ENCODE measurements at regions not wholly inside any gene's neighbourhood (a gene's known extent, or its start where the extent isn't known, plus 50 kb on each side); places are given as distances from the start of the nearest gene placed in this dataset.
"Not testable (repeated sequence)": the region's sequence is repeated elsewhere in the genome, so short reads cannot be mapped to it uniquely, and the experiment has no call there.

GRCh38 chr16:66107661-66108060, 258.8 kb upstream of the CDH5 start:
- DNase-seq (ENCODE audit: low read depth in 2 of 2): no peak

- no peak for DNase-seq (ENCODE audit: low read depth in 2 of 2)
Measured at GRCh38 chr16:66103211-66103610, 263.3 kb upstream of the CDH5 start.

- no peak for DNase-seq (ENCODE audit: low read depth in 2 of 2)
Measured at GRCh38 chr16:66099306-66099705, 267.2 kb upstream of the CDH5 start.

GRCh38 chr16:66097751-66098150, 268.7 kb upstream of the CDH5 start:
- no peak for DNase-seq (ENCODE audit: low read depth in 2 of 2)

DNA sequence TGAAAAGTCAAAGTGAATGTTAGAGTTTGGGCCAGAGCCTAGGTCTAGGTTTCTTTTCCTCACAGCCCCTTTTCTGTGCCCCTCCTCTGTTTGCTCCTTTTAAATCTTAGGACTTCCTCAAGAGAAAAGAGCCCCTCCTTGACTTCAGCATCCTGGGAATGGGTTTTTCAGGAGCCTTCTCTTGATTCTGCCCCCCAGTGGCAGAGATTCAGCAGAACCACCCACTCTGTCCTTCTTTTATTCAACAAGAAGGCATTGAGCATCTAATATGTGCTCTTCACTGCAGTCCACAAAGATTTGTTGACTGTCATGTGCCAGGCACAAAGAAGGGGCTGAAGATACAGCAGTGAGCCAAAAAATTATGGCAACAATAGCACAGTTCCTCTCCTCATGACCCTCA, 270.8 kb upstream of the CDH5 start:
- DNase-seq (ENCODE audit: low read depth in 2 of 2): no peak

- no peak for DNase-seq (ENCODE audit: low read depth in 2 of 2)
Measured at GRCh38 chr16:66093191-66093590, 273.3 kb upstream of the CDH5 start.

GRCh38 chr16:66091471-66091891, 275.0 kb upstream of the CDH5 start:
- DNase-seq (ENCODE audit: low read depth in 2 of 2): no peak

- no peak for DNase-seq (ENCODE audit: low read depth in 2 of 2)
Measured at GRCh38 chr16:66088681-66089080, 277.8 kb upstream of the CDH5 start.

DNA sequence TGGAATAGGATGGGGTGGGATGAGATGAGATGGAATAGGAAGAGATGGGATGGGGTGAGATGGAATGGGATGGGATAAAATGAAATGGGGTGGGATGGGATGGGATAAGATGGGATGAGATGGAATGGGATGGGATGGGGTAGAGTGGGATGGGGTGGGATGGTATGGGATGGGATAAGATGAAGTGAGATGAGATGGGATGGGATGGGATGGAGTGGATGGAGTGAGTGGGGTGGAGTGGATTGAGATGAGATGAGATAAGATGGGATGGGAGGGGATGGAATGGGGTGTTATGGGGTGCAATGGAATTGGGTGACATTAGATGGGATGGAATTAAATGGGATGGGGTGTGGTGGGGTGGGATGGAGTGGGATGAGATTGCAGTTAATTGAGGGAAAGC, 279.2 kb upstream of the CDH5 start:
- no peak for DNase-seq (ENCODE audit: low read depth in 2 of 2)

DNA sequence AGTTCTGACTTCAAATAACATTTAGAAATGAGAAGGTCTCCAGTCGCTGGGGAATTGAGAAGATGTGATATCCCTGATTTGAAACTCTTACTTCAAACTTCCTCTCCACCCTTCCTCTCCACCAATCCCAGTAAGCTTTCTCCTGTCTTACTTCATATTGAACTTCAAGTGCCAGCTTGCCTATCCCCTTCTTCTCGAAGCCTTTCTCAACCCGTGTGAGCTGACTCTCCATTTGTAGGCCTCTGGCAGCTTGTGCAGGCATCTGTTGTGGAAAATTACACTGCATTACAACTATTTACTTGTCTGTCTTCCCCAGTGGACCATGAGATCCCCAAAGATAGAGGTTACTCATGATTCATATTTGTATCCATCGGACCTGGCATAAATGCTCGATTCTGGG, 280.8 kb upstream of the CDH5 start:
- no peak for DNase-seq (ENCODE audit: low read depth in 2 of 2)

DNA sequence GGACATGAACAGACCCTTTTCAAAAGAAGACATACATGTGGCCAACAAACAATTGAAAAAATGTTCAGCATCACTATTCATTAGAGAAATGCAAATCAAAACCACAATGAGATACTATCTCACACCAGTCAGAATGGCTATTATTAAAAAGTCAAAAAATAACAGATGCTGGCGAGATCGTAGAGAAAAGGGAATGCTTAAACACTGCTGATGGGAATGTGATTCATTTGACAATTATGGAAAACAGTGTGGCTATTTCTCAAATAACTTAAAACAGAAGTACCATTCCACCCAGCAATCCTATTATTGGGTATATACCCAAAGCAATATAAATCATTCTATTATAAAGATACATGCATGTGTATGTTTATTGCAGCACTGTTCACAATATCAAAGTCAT, 281.8 kb upstream of the CDH5 start:
- DNase-seq (ENCODE audit: low read depth in 2 of 2): not testable (repeated sequence)

GRCh38 chr16:66084306-66084705, 282.2 kb upstream of the CDH5 start:
- no peak for DNase-seq (ENCODE audit: low read depth in 2 of 2)

GRCh38 chr16:66083171-66083570, 283.3 kb upstream of the CDH5 start:
- DNase-seq (ENCODE audit: low read depth in 2 of 2): no peak

DNA sequence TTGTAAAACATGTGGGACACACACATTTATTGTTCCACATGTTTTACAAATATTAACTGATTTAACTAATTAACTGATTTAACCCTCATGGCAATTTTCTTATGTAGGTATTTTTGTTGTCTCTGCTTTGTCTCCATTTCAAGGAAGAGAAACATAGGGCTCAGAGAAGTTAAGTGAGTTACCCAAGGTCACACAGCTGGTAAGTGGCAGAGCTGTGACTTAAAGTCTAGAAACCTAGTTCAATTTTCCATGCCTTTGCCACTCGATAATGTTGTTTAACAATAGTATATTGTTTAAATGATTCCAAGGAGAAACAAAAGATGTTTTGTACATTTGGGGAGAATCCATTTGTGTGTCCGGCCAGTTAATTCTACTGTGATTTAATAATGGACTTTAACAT, 284.1 kb upstream of the CDH5 start:
- DNase-seq (ENCODE audit: low read depth in 2 of 2): no peak

DNA sequence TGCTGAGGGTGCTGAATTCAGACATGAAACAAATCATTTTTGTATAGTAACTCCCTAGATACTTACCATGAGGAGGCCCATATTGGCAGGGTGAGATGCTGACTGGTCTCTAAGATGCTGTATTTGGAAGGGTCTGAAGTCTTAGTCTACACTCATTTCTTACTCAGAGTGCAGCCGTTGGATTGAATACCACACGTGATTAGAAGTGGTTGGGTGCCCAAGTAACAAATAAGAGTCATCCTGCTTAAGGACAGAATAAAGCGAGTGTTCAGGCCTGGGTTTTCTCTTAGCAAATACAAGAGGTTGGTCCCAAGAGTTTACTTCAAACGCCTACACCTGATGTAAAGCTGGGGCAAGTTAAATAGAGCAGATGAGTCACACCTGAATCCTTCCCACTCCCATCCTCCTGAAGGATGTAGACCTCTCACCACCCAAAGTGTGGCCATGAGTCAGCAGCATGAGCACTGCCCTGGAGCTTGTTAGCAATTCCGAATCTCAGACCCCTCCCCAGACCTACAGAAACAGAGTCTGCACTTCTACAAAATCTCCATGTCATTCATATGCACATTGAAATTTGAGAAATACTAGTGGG, 284.6 kb upstream of the CDH5 start:
- no peak for DNase-seq (ENCODE audit: low read depth in 2 of 2)

DNA sequence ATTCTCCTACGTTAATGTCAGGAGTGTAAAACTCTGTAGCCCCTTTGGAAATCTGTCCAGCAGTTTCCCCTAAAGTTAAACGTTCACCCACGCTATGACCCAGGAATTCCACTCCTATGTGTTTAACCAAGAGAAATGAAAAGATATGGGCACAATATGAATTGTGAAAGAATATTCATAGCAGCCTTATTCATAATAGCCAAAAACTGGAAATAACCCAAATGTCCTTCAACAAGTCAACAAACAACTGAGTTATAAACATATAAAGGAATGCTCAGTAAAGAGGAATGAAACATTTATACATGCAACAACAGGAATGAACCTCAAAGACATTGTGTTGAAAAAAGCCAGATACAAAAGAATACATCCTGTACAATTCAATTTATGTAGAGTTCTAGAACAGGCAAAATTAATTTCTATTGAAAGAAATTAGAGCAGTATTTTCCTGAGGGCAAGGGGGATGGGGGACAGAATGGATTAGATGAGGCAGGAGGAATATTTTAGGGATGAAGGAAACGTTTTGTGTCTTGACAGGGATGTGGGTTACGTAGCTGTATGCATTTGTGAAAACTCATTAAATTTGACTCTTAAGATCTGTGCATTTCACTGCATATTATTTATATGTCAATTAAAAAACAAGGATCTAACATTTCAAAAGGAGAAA, 286.7 kb upstream of the CDH5 start:
- no peak for DNase-seq (ENCODE audit: low read depth in 2 of 2)

DNA sequence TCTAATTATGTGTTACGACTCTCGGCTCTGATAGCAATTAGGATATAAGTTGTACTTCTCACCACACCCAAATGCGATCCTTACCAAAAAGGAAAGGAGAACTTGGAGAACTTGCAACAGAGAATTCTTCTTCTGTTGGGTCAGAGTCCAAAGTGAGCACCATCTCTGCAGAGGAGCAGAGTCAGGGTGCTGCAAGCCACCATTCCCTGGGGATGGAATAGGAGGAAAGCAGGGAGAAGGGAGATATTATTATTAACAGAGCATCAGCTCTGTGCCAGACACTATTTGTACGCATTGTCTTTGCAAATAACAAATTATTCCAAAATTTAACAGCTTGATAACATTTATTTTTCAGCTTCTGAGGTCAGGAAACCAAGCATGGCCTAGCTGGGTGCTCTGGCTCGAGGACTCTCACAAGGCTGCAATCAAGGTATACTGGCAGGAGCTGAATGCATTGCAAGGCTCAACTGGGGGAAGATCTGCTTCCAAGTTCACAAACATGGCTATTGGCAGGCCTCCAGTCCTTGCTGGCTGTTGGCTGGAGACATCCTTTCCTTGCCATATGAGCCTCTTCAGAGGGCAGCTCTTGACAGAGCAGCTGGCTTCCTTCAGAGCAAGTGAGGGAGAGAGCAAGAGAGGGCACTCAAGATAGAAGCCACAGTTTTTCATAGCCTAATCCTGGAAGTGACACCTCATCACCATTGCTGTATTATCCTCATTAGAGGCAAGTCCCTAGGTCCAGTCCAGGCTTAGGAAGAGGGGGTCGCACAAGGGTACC, 296.2 kb upstream of the CDH5 start:
- DNase-seq (ENCODE audit: low read depth in 2 of 2): no peak

DNA sequence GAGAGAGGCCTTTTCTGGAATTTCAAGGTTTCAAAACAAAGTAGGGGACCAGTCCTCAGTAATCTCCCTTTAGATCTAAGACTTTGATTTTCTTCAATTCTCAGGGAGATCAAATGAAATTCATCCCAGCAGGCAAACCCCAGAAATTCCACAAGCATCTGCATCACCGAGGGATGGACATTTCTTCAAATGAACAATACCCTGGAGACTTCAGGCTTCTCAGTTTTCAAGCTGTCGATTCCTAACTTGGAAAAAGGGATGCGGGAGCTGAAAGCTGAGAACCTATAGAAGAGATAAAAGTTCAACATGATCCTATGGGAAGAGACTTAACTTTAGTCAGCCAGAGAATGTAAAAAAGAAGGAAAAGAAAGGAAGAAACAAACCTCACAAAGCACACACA, 296.9 kb upstream of the CDH5 start:
- DNase-seq (ENCODE audit: low read depth in 2 of 2): no peak

- DNase-seq (ENCODE audit: low read depth in 2 of 2): no peak
Measured at GRCh38 chr16:66066404-66066803, 300.1 kb upstream of the CDH5 start.

- DNase-seq (ENCODE audit: low read depth in 2 of 2): no peak
Measured at GRCh38 chr16:66065925-66066324, 300.6 kb upstream of the CDH5 start.

- DNase-seq (ENCODE audit: low read depth in 2 of 2): no peak
Measured at GRCh38 chr16:66064801-66065530, 301.5 kb upstream of the CDH5 start.

- DNase-seq (ENCODE audit: low read depth in 2 of 2): no peak
Measured at GRCh38 chr16:66058832-66059231, 307.7 kb upstream of the CDH5 start.

Measured in stimulated activated CD8-positive, alpha-beta memory T cell treated with anti-CD3 and anti-CD28 coated beads, Interleukin-15, amount 100 ng/mL, for 48 hours (primary cell).